Myocyte (in vitro differentiated cells): ENCODE measurements at regions not wholly inside any gene's neighbourhood (a gene's known extent, or its start where the extent isn't known, plus 50 kb on each side); places are given as distances from the start of the nearest gene placed in this dataset.

Experiments
- DNase-seq: peaks from one replicate; pipeline ENCODE4 v3.0.0-alpha.2; 2012; ENCODE audit warnings: low read depth

- DNase-seq, result no peak
Observed at GRCh38 chr9:84583866-84584265, 85.7 kb upstream of the NTRK2 start.

- no peak for DNase-seq
Observed at GRCh38 chr9:84586662-84587061, 82.9 kb upstream of the NTRK2 start.

- DNase-seq, result no peak
Observed at GRCh38 chr9:84587153-84587552, 82.4 kb upstream of the NTRK2 start.

GRCh38 chr9:84589542-84589941 is 80.0 kb upstream of the NTRK2 start:
- no peak for DNase-seq

- no peak for DNase-seq
Observed at GRCh38 chr9:84590706-84591105, 78.8 kb upstream of the NTRK2 start.

- no peak for DNase-seq
Observed at GRCh38 chr9:84592918-84593317, 76.6 kb upstream of the NTRK2 start.

- no peak for DNase-seq
Observed at GRCh38 chr9:84593352-84593751, 76.2 kb upstream of the NTRK2 start.

GRCh38 chr9:84597131-84597530 is 72.4 kb upstream of the NTRK2 start:
- DNase-seq, result no peak

- no peak for DNase-seq
Observed at GRCh38 chr9:84598921-84599636, 70.5 kb upstream of the NTRK2 start.

- no peak for DNase-seq
Observed at GRCh38 chr9:84600739-84601138, 68.8 kb upstream of the NTRK2 start.

GRCh38 chr9:84604223-84604622 is 65.3 kb upstream of the NTRK2 start:
- DNase-seq, result no peak

GRCh38 chr9:84609779-84610178 is 59.8 kb upstream of the NTRK2 start:
- no peak for DNase-seq

- DNase-seq, result no peak
Observed at GRCh38 chr9:84613431-84613830, 56.1 kb upstream of the NTRK2 start.

- DNase-seq, result no peak
Observed at GRCh38 chr9:84615544-84615943, 54.0 kb upstream of the NTRK2 start.

- DNase-seq, result no peak
Observed at GRCh38 chr9:84617411-84618029, 52.0 kb upstream of the NTRK2 start.
